KMS-11 (cell line): ENCODE measurements at regions not wholly inside any gene's neighbourhood (a gene's known extent, or its start where the extent isn't known, plus 50 kb on each side); places are given as distances from the start of the nearest gene placed in this dataset.

Source experiments
- H2AFZ ChIP-seq: fragments of 200-600 bp; sonication (generic); 2 replicates; pipeline ENCODE4 v1.6.1; 2016; ENCODE audit warnings: antibody characterized with exemption, mixed run types, low read depth
- H3K27ac ChIP-seq: fragments of 200-600 bp; sonication (generic); 2 replicates; pipeline ENCODE4 v1.6.1; 2016; ENCODE audit warnings: mild to moderate bottlenecking, mixed run types
- H3K27me3 ChIP-seq: fragments of 200-600 bp; sonication (generic); 2 replicates; pipeline ENCODE4 v1.6.1; 2017; ENCODE audit warnings: mild to moderate bottlenecking, low read depth, mixed run types, moderate library complexity; ENCODE audit not compliant: insufficient read depth
- H3K36me3 ChIP-seq: fragments of 200-600 bp; sonication (generic); 2 replicates; pipeline ENCODE4 v1.6.1; 2017; ENCODE audit warnings: mild to moderate bottlenecking, mixed run types; ENCODE audit not compliant: insufficient read depth
- H3K4me1 ChIP-seq: fragments of 200-600 bp; sonication (generic); 2 replicates; pipeline ENCODE4 v1.6.1; 2016; ENCODE audit warnings: mild to moderate bottlenecking, low read depth, mixed run types; ENCODE audit not compliant: poor library complexity, severe bottlenecking
- H3K4me2 ChIP-seq: fragments of 200-600 bp; sonication (generic); 2 replicates; pipeline ENCODE4 v1.7.0; 2016; ENCODE audit warnings: mild to moderate bottlenecking, mixed run types
- H3K4me3 ChIP-seq: fragments of 200-600 bp; sonication (generic); IDR thresholded peaks from 2 replicates; pipeline ENCODE4 v1.6.1; 2017; ENCODE audit warnings: low read depth, low read length, mixed read lengths; ENCODE audit not compliant: insufficient read depth
- H3K79me2 ChIP-seq: fragments of 200-600 bp; sonication (generic); 2 replicates; pipeline ENCODE4 v1.6.1; 2016; ENCODE audit warnings: low read depth, mixed run types; ENCODE audit not compliant: insufficient read depth
- H3K9ac ChIP-seq: fragments of 200-600 bp; sonication (generic); 2 replicates; pipeline ENCODE4 v1.6.1; 2016; ENCODE audit warnings: mild to moderate bottlenecking, mixed run types
- H4K20me1 ChIP-seq: fragments of 200-600 bp; sonication (generic); 2 replicates; pipeline ENCODE4 v1.6.1; 2016; ENCODE audit warnings: mild to moderate bottlenecking, mixed run types; ENCODE audit not compliant: insufficient read depth
- TF ChIP-seq, protein P1 (sequence below): fragments of 200-600 bp; sonication (generic); conservative IDR thresholded peaks from 2 replicates; pipeline ENCODE4 v1.6.1; 2017; ENCODE audit warnings: low read depth, mild to moderate bottlenecking, antibody characterized with exemption, low read length, moderate library complexity, mixed read lengths

DNA sequence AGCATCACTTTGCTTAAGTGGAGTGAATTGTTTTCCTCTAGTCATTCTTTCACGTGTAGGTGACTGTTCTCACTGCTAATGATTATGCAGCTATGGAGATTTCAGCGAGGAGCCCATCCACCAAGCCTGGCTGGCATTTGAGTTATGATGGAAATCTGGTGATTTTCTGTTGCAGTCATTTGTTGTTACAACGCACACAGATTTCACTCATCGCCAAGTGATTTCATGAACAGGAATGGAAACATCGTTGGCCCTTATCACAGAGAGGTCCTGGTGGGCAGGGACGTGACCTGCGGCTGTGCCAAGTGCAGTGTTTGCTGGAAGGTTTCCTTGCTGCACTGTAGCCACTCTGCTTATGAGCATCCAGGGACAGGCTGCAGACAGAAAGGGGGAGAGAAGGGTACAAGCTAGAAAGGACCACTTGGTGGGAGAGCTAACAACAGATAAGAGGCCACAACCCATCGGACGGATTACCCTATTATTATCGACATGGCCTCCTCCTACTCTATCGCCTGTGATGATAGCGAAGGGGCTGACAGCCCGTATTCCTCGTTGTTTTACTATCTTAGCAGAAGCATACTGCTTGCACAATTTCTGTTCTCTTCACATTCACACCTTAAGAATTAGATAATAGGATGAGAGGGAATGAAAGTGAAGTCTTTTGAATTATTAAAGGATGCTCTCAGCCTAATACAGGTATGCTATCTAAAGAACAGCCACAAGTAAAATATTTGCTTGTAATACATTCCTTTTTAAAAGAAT lies 99.0 kb upstream of the PITRM1 start:
- Histone ChIP-seq H2AFZ (no peak overlapping the region), H3K27me3 (no peaks in the 10 kb centered on the region), H3K79me2 (no peaks in the 10 kb centered on the region), H3K27ac (no peak overlapping the region), H3K4me2 (no peak overlapping the region), H4K20me1 (no peaks in the 10 kb centered on the region), H3K36me3 (no peaks in the 10 kb centered on the region), H3K9ac (no peak overlapping the region), H3K4me3 (no peak overlapping the region), H3K4me1 (no peaks in the 10 kb centered on the region)
- TF ChIP-seq, protein P1, sequence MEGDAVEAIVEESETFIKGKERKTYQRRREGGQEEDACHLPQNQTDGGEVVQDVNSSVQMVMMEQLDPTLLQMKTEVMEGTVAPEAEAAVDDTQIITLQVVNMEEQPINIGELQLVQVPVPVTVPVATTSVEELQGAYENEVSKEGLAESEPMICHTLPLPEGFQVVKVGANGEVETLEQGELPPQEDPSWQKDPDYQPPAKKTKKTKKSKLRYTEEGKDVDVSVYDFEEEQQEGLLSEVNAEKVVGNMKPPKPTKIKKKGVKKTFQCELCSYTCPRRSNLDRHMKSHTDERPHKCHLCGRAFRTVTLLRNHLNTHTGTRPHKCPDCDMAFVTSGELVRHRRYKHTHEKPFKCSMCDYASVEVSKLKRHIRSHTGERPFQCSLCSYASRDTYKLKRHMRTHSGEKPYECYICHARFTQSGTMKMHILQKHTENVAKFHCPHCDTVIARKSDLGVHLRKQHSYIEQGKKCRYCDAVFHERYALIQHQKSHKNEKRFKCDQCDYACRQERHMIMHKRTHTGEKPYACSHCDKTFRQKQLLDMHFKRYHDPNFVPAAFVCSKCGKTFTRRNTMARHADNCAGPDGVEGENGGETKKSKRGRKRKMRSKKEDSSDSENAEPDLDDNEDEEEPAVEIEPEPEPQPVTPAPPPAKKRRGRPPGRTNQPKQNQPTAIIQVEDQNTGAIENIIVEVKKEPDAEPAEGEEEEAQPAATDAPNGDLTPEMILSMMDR = no peak

DNA sequence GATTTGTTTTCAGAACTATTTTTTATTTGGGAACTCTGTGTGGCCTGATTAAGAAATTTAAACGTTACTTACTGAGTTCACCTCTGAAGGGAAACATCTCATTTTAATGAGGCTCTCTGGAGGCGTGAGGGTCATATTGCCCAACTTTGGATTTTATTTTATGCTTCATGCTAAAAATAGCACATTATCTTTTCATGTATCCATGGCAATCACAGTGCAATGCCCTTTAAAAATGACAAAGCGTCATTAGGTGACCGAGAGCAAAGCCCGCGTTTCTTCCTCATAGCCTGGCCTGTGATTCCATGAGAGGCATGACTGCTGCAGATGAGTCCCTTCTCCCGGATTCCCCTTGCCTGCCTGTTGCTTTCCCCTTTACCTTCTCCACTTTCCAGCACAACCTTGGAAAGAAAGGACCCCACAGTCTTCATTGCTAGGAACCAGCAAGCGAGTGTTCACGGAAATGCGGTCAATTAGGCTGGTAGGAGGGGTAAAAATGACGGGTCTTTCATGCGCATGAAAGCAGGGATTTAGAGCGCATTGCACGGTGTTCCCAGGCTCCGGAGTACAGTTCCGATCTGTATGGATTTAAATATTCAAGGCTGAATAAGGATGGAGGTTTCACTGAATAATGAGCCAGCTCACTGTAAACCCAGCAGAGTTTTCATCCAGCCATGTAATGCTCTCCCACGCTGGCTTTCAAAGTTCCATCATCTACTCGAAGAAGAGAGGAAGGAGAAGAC lies 98.2 kb upstream of the PITRM1 start:
- Histone ChIP-seq H3K36me3 (no peaks in the 10 kb centered on the region), H3K79me2 (no peaks in the 10 kb centered on the region), H3K9ac (no peak overlapping the region), H3K27me3 (no peaks in the 10 kb centered on the region), H3K27ac (no peak overlapping the region), H4K20me1 (no peaks in the 10 kb centered on the region), H3K4me1 (no peaks in the 10 kb centered on the region), H3K4me3 (no peak overlapping the region), H3K4me2 (no peak overlapping the region), H2AFZ (no peak overlapping the region)
- TF ChIP-seq, protein P1 = no peak

DNA sequence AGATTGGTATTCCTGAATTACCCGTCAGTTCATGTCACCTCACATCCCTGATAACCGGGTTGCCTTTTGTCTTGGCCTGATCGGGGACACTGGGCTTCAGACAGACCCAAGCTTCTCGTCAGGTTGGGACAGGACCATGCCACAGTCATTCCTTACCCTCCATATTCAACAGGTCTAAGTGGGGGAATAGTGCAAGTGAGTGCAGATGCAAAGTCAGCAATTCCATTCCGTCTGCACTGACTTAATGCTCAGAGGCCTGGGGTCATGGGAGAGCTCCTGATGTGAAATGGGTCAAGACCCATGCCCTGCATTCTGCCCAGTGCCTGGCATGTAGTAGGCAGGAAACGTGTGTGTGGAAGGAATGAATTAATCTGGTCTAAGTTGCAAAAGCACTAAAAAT lies 95.4 kb upstream of the PITRM1 start:
- Histone ChIP-seq H3K4me3 (no peak overlapping the region), H3K4me2 (no peak overlapping the region), H3K9ac (no peak overlapping the region), H4K20me1 (no peaks in the 10 kb centered on the region), H2AFZ (no peak overlapping the region), H3K36me3 (no peaks in the 10 kb centered on the region), H3K79me2 (no peaks in the 10 kb centered on the region), H3K27me3 (no peaks in the 10 kb centered on the region), H3K27ac (no peak overlapping the region), H3K4me1 (no peaks in the 10 kb centered on the region)
- TF ChIP-seq, protein P1 = no peak

DNA sequence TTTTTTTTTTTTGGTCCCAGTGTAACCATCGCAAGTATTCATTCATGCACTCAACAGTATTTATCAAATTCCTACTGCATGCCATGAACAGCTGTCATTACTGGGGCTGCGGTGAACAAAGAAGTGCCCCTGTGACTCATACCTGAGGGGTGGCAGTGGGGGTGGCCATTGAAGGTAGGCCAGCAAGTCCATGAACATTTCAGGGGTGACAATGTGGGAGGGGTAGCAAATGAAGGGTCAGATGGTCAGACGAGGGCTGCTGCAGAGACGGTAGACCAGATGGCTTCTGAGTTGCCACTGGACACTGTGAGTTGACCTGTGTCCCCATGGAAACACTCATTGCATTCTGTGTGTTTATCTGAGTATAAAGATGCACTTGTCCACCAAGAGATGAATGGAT lies 92.5 kb upstream of the PITRM1 start:
- no peaks in the 10 kb centered on the region for H3K36me3 ChIP-seq
- no peaks in the 10 kb centered on the region for H3K4me1 ChIP-seq
- H4K20me1 ChIP-seq = no peaks in the 10 kb centered on the region
- H3K79me2 ChIP-seq = no peaks in the 10 kb centered on the region
- no peak overlapping the region for H3K4me3 ChIP-seq
- H3K27ac ChIP-seq = no peak overlapping the region
- H3K4me2 ChIP-seq = no peak overlapping the region
- no peaks in the 10 kb centered on the region for H3K27me3 ChIP-seq
- H3K9ac ChIP-seq = no peak overlapping the region
- TF ChIP-seq, protein P1 = no peak
- H2AFZ ChIP-seq = no peak overlapping the region
